Stimulated activated CD4-positive, alpha-beta T cell treated with anti-CD3 and anti-CD28 coated beads, Interleukin-15, amount 100 ng/mL, for 1 hour (primary cell): ENCODE measurements at regions not wholly inside any gene's neighbourhood (a gene's known extent, or its start where the extent isn't known, plus 50 kb on each side); places are given as distances from the start of the nearest gene placed in this dataset.
"Not testable (repeated sequence)": the region's sequence is repeated elsewhere in the genome, so short reads cannot be mapped to it uniquely, and the experiment has no call there.

Experiments
- DNase-seq, 2 donors: peaks; one replicate each; pipeline ENCODE4 v3.0.0-alpha.2; 2020; ENCODE audit warnings: low read depth in 1 of 2, low spot score in 1 of 2

DNA sequence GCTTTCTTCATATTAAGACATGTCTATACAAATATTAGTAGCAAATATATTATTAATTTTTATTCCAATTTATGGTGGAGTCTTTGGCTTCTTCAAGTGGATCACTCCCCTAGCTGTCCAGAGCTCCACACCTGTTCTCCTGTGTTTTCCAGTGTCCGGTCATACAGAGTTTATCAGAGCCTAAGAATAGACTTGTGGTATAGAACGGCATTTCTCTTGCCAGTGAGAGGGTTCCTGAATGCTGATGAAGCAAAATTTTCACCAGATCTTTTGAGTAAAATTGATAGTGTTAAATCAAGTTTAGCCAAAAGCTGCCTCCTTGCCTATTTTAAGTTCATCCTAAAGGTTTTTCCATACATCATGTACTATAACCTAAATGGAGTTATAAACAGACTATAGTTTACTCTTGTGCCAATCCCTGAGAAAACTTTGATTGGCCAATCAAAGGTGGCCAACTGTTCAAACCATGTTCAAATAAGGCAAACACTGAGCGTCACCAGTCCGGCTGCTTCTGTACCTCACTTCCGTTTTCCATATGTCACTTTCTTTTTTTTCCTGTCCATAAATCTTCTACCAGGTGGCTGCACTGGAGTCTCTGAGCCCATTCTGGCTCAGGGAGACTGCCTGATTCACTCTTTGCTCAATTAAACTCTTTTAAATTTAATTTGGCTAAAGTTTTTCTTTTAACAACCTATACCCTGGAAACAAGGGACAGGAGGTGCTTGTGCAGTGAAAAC lies 422.7 kb upstream of the FRG2C start:
- not testable (repeated sequence) for DNase-seq

DNA sequence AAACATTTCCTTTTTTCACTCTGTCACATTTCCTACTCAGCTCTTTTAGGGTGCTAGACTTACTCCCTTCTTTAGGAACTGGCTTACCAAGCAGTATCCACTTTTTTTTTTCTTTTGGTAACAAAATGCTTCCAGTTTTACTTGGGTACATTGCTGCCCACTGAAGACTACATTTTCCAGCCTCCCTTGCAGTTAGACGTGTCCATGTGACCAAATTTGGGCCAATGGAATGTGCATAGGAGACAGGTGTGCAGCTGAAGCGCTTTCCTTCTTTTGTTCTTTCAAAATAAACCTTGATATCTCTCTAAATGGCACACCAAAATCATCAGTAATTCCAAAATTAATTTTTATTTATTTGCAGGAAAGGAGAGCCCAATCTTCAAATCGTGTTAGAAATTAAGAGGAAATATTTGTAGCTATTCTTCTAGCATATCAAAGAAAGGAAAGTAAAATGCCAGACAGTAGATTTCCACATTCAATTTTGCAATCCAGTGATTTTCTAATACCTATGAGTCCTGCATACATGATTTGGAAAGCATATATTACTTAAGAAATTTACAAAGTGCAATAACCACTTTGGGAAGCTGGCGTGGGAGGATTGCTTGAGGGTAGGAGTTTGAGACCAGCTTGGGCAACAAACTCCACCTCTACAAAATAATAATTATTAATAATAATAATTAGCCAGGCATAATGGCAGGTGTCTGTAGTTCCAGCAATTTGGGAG lies 422.0 kb upstream of the FRG2C start:
- no peak for DNase-seq

GRCh38 chr3:75248974-75249373 lies 415.2 kb upstream of the FRG2C start:
- no peak for DNase-seq

- DNase-seq: no peak
Measured at GRCh38 chr3:75254685-75255084, 409.4 kb upstream of the FRG2C start.

DNA sequence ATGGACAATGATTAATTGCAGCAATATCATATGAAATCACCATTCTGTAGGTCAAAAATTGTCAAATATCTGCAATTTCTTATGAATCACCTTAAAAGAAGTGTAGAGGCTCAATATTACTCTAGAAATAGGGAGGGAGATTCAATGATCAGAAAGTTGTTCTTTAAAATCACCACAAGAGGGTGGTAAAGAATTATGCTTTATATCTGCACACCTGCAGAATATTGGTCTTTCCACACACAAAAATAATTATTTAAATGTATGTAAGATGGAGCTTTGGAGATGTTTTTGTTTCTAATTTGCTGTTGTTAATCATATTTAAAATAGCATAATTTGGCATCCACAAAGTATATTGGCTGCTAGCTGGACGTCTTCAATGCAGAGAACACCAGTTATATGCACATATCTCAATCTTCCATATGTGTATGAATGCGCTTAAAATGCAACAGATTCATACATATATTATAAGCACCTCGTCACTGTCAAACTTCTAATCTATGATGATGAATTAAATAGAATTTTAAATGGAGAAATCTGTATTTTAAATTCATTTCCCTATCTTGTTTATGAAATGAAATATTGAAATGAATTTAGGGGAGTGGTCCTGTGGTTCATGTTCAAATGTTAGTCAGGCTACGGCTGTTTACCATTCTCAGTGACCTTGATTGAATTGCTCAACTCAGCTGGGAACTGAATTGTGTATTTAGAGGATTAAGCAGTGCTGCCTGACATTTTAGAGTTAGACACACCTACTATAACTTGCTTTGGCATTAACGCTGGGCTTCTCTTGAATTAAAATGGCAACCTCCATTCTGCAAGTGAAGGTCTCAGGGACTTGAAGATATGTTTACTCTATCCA lies 405.1 kb upstream of the FRG2C start:
- DNase-seq: not testable (repeated sequence)

- not testable (repeated sequence) for DNase-seq
Measured at GRCh38 chr3:75260975-75261374, 403.2 kb upstream of the FRG2C start.

- DNase-seq: no peak
Measured at GRCh38 chr3:75262661-75263060, 401.5 kb upstream of the FRG2C start.

- DNase-seq: no peak
Measured at GRCh38 chr3:75265897-75266296, 398.2 kb upstream of the FRG2C start.

DNA sequence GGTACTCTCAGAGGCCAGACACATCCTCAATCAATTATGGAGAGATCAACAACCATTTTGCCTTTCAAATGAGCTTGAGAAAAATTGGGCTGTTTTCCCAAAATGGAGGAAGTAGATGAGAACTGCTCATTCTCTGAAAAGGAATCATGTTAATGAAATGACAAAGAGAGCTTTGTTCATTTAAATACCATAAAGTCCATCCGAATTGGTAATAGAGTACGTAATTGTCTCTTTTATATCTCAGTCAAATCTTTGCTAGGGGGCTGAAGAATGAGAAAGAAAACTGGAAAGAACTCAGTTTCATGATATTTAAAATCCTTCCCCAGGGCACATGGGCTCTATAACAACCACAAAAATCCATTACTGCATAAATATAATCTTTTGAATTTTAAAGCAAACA lies 395.6 kb upstream of the FRG2C start:
- not testable (repeated sequence) for DNase-seq

DNA sequence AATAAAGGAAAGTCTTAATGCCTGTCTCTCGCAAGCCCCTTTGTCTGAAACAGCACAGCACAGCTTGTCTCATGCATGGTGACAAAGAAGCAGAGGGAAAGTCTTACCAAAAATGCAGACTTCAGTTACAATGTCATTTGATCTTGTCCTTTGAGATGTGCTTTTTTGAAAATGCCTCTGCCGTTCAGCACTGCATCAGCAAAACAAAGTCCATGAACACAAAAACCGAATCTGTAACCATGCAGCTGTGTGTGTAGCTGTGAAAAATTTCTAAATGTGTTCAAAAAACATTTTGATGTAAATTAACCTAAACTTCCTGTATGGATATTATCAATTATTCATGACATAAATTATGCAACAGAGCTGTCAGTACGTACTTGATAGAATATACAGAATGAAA lies 391.9 kb upstream of the FRG2C start:
- DNase-seq: not testable (repeated sequence)

- no peak for DNase-seq
Measured at GRCh38 chr3:75272691-75273090, 391.4 kb upstream of the FRG2C start.

GRCh38 chr3:75285531-75286148 lies 378.5 kb upstream of the FRG2C start:
- not testable (repeated sequence) for DNase-seq

GRCh38 chr3:75288972-75289574 lies 375.1 kb upstream of the FRG2C start:
- not testable (repeated sequence) for DNase-seq

- DNase-seq: no peak
Measured at GRCh38 chr3:75294124-75294523, 370.0 kb upstream of the FRG2C start.

GRCh38 chr3:75295013-75295412 lies 369.1 kb upstream of the FRG2C start:
- DNase-seq: no peak

DNA sequence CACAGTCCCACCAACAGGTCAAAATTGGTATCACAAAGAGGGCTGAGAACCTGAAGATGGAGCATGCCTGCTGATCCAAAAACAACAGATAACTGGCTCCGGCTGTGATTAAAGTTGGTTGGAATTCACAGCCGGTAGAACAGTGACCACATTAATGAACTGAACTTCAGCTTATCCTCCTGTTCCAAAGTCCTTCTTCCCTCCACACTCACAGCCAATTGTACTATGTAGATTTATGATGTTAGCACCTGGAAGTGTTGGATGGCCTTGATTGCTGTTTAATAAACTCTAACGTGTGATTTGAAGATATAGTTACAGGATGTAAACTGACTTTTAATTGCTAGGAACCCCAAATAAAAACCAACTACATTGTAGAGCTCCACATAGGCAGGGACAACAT lies 367.3 kb upstream of the FRG2C start:
- DNase-seq: no peak

DNA sequence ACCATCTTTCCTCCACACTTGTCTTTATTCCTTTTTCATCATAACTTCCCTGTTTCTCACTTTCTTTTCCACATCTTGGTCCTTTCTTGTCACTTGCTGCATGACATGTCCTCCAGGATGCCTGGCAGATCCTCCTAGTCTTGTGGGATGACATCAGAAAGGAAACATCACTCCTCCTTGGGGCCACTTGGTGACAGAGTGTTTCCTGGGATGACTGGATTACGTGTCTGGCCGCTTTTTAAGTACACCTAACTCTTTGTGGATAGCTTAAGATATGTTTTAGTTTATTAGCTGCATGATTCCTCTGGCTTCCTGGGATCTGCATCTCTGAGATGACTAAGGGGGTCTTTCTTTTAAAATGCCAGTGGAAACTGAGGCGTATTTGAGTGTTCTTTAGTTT lies 363.5 kb upstream of the FRG2C start:
- no peak for DNase-seq

- not testable (repeated sequence) for DNase-seq
Measured at GRCh38 chr3:75301050-75301449, 363.1 kb upstream of the FRG2C start.

GRCh38 chr3:75303741-75304140 lies 360.4 kb upstream of the FRG2C start:
- no peak for DNase-seq

GRCh38 chr3:75305901-75306300 lies 358.2 kb upstream of the FRG2C start:
- DNase-seq: no peak

- DNase-seq: not testable (repeated sequence)
Measured at GRCh38 chr3:75311306-75311705, 352.8 kb upstream of the FRG2C start.
